IPS-NIHi7 (cell line): ENCODE measurements at regions not wholly inside any gene's neighbourhood (a gene's known extent, or its start where the extent isn't known, plus 50 kb on each side); places are given as distances from the start of the nearest gene placed in this dataset.
"Not testable (repeated sequence)": the region's sequence is repeated elsewhere in the genome, so short reads cannot be mapped to it uniquely, and the experiment has no call there.

Experiments
- DNase-seq: peaks from one replicate; pipeline ENCODE4 v3.0.0; 2012; ENCODE audit warnings: mixed read lengths; ENCODE audit errors: extremely low spot score

GRCh38 chr15:30030345-30030744 is 52.4 kb upstream of the GOLGA8J start:
- no peak for DNase-seq

GRCh38 chr15:30023798-30024295 is 58.9 kb upstream of the GOLGA8J start:
- DNase-seq, result no peak

- no peak for DNase-seq
These were observed 72.0 kb upstream of the GOLGA8J start for GRCh38 chr15:30010746-30011145.

GRCh38 chr15:30008156-30008555 is 74.6 kb upstream of the GOLGA8J start:
- no peak for DNase-seq

GRCh38 chr15:30001602-30002001 is 81.2 kb upstream of the GOLGA8J start:
- no peak for DNase-seq

- no peak for DNase-seq
These were observed 84.7 kb upstream of the GOLGA8J start for GRCh38 chr15:29998033-29998432.

GRCh38 chr15:29997499-29997898 is 85.3 kb upstream of the GOLGA8J start:
- no peak for DNase-seq

GRCh38 chr15:29994284-29994683 is 88.5 kb upstream of the GOLGA8J start:
- no peak for DNase-seq

- DNase-seq, result no peak
These were observed 91.8 kb upstream of the GOLGA8J start for GRCh38 chr15:29990954-29991353.

- DNase-seq, result no peak
These were observed 92.7 kb upstream of the GOLGA8J start for GRCh38 chr15:29990035-29990434.

- no peak for DNase-seq
These were observed 94.1 kb upstream of the GOLGA8J start for GRCh38 chr15:29988701-29989100.

- DNase-seq, result no peak
These were observed 95.8 kb upstream of the GOLGA8J start for GRCh38 chr15:29986946-29987345.

- no peak for DNase-seq
These were observed 104.1 kb upstream of the GOLGA8J start for GRCh38 chr15:29978411-29979382.

GRCh38 chr15:29974056-29974455 is 108.7 kb upstream of the GOLGA8J start:
- not testable (repeated sequence) for DNase-seq

- DNase-seq, result no peak
These were observed 110.7 kb upstream of the GOLGA8J start for GRCh38 chr15:29972051-29972450.

- DNase-seq, result no peak
These were observed 112.4 kb upstream of the GOLGA8J start for GRCh38 chr15:29970402-29970695.

- no peak for DNase-seq
These were observed 113.0 kb upstream of the GOLGA8J start for GRCh38 chr15:29969562-29970401.

- peak; percentile 38 for DNase-seq
These were observed 113.7 kb upstream of the GOLGA8J start for GRCh38 chr15:29968895-29969561.

GRCh38 chr15:29968099-29968894 is 114.5 kb upstream of the GOLGA8J start:
- DNase-seq, result peak; percentile 54

GRCh38 chr15:29962407-29962806 is 120.3 kb upstream of the GOLGA8J start:
- DNase-seq, result peak; percentile 38
